Activated T-helper 2 cell treated with anti-CD3 and anti-CD28 coated beads, Interferon-gamma antibody, Interleukin-2, Interleukin-4, amounts not matched to agents 10 μg/mL and 5 μg/mL and 100 μg/mL, durations not matched to agents 14 hours and 24 hours and 36 hours (primary cell): ENCODE measurements at regions not wholly inside any gene's neighbourhood (a gene's known extent, or its start where the extent isn't known, plus 50 kb on each side); places are given as distances from the start of the nearest gene placed in this dataset.
"Not testable (repeated sequence)": the region's sequence is repeated elsewhere in the genome, so short reads cannot be mapped to it uniquely, and the experiment has no call there.

ENCODE experiments used
- DNase-seq: peaks from one replicate; pipeline ENCODE4 v3.0.0; 2021; ENCODE audit warnings: low spot score
- H3K27ac Mint-ChIP-seq: one replicate; pipeline ENCODE4 v1.8.0; 2021; ENCODE audit warnings: mixed read lengths
- H3K27me3 Mint-ChIP-seq: one replicate; pipeline ENCODE4 v1.8.0; 2021; ENCODE audit warnings: low read depth, mixed read lengths
- H3K36me3 Mint-ChIP-seq: one replicate; pipeline ENCODE4 v1.8.0; 2021; ENCODE audit warnings: low read depth, mixed read lengths
- H3K4me1 Mint-ChIP-seq: one replicate; pipeline ENCODE4 v1.8.0; 2021; ENCODE audit warnings: low read depth, mixed read lengths
- H3K4me3 Mint-ChIP-seq: one replicate; pipeline ENCODE4 v1.8.0; 2021; ENCODE audit warnings: low read depth, mild to moderate bottlenecking, moderate library complexity, mixed read lengths
- H3K9me3 Mint-ChIP-seq: one replicate; pipeline ENCODE4 v1.8.0; 2021; ENCODE audit warnings: mixed read lengths
- intact Hi-C: fragments of 100-400 bp; cut with micrococcal nuclease; formaldehyde crosslinking; loops from one replicate; pipeline ENCODE4 v1.15.1; 2023

GRCh38 chr7:137146012-137146455 is 197.5 kb downstream of the PTN start:
- intact Hi-C loops = no loop called here
- no peaks in the 10 kb centered on the region for H3K27me3 Mint-ChIP-seq
- no peaks in the 10 kb centered on the region for H3K36me3 Mint-ChIP-seq
- peaks cover 11% of the 10 kb centered on the region for H3K9me3 Mint-ChIP-seq
- no peak overlapping the region for H3K4me3 Mint-ChIP-seq
- DNase-seq = no peak
- no peaks in the 10 kb centered on the region for H3K4me1 Mint-ChIP-seq
- no peak overlapping the region for H3K27ac Mint-ChIP-seq

GRCh38 chr7:137142376-137142775 is 201.2 kb downstream of the PTN start:
- no peak overlapping the region for H3K4me3 Mint-ChIP-seq
- H3K27me3 Mint-ChIP-seq = no peaks in the 10 kb centered on the region
- intact Hi-C loops = no loop called here
- no peaks in the 10 kb centered on the region for H3K36me3 Mint-ChIP-seq
- no peaks in the 10 kb centered on the region for H3K4me1 Mint-ChIP-seq
- H3K27ac Mint-ChIP-seq = no peak overlapping the region
- DNase-seq = no peak
- H3K9me3 Mint-ChIP-seq = peaks cover 18% of the 10 kb centered on the region

GRCh38 chr7:137135654-137136350 is 207.7 kb downstream of the PTN start:
- no peak for DNase-seq
- Mint-ChIP-seq H3K27ac (no peak overlapping the region), H3K36me3 (no peaks in the 10 kb centered on the region), H3K4me3 (no peak overlapping the region), H3K4me1 (no peaks in the 10 kb centered on the region), H3K27me3 (no peaks in the 10 kb centered on the region), H3K9me3 (peaks cover 24% of the 10 kb centered on the region)
- intact Hi-C loops = no loop called here

GRCh38 chr7:137130751-137131158 is 212.8 kb downstream of the PTN start:
- H3K27me3 Mint-ChIP-seq = no peaks in the 10 kb centered on the region
- no peak for DNase-seq
- intact Hi-C loops = no loop called here

GRCh38 chr7:137129025-137129424 is 214.5 kb downstream of the PTN start:
- intact Hi-C loops = no loop called here
- Mint-ChIP-seq H3K9me3 (peaks cover 20% of the 10 kb centered on the region), H3K4me1 (no peaks in the 10 kb centered on the region), H3K27ac (no peak overlapping the region), H3K36me3 (no peaks in the 10 kb centered on the region), H3K4me3 (no peak overlapping the region), H3K27me3 (no peaks in the 10 kb centered on the region)
- DNase-seq = no peak

More at GRCh38 chr7:137130751-137131158, 212.8 kb downstream of the PTN start:
- Mint-ChIP-seq H3K4me1 (no peaks in the 10 kb centered on the region), H3K36me3 (no peaks in the 10 kb centered on the region), H3K9me3 (peaks cover 29% of the 10 kb centered on the region), H3K27ac (no peak overlapping the region), H3K4me3 (no peak overlapping the region)

- Mint-ChIP-seq H3K4me1 (no peaks in the 10 kb centered on the region), H3K27ac (no peak overlapping the region), H3K4me3 (no peak overlapping the region), H3K36me3 (no peaks in the 10 kb centered on the region), H3K9me3 (peaks cover 20% of the 10 kb centered on the region), H3K27me3 (no peaks in the 10 kb centered on the region)
- no peak for DNase-seq
- intact Hi-C loops = no loop called here
Measured at GRCh38 chr7:137127806-137128205, 215.7 kb downstream of the PTN start.

GRCh38 chr7:137127058-137127457 is 216.5 kb downstream of the PTN start:
- Mint-ChIP-seq H3K4me3 (no peak overlapping the region), H3K27ac (no peak overlapping the region), H3K36me3 (no peaks in the 10 kb centered on the region), H3K27me3 (no peaks in the 10 kb centered on the region), H3K9me3 (peaks cover 20% of the 10 kb centered on the region), H3K4me1 (no peaks in the 10 kb centered on the region)
- DNase-seq = no peak
- intact Hi-C loops = no loop called here

- H3K36me3 Mint-ChIP-seq = no peaks in the 10 kb centered on the region
- DNase-seq = no peak
- H3K27ac Mint-ChIP-seq = no peak overlapping the region
- H3K4me3 Mint-ChIP-seq = no peak overlapping the region
- intact Hi-C loops = no loop called here
- H3K27me3 Mint-ChIP-seq = no peaks in the 10 kb centered on the region
- H3K9me3 Mint-ChIP-seq = peaks cover 19% of the 10 kb centered on the region
- H3K4me1 Mint-ChIP-seq = no peaks in the 10 kb centered on the region
Measured at GRCh38 chr7:137122145-137122544, 221.4 kb downstream of the PTN start.

GRCh38 chr7:137120690-137121089 is 222.8 kb downstream of the PTN start:
- Mint-ChIP-seq H3K36me3 (no peaks in the 10 kb centered on the region), H3K4me1 (no peaks in the 10 kb centered on the region), H3K27ac (no peak overlapping the region), H3K9me3 (peaks cover 19% of the 10 kb centered on the region), H3K27me3 (no peaks in the 10 kb centered on the region), H3K4me3 (no peak overlapping the region)
- DNase-seq = no peak
- intact Hi-C loops = no loop called here

GRCh38 chr7:137110535-137110934 is 233.0 kb downstream of the PTN start:
- H3K27me3 Mint-ChIP-seq = no peaks in the 10 kb centered on the region
- no peak for DNase-seq
- H3K4me1 Mint-ChIP-seq = no peaks in the 10 kb centered on the region
- H3K4me3 Mint-ChIP-seq = no peak overlapping the region
- H3K27ac Mint-ChIP-seq = no peak overlapping the region
- intact Hi-C loops = no loop called here
- peaks cover 31% of the 10 kb centered on the region for H3K9me3 Mint-ChIP-seq
- no peaks in the 10 kb centered on the region for H3K36me3 Mint-ChIP-seq

- intact Hi-C loops = no loop called here
- H3K4me1 Mint-ChIP-seq = no peaks in the 10 kb centered on the region
Measured at GRCh38 chr7:137110091-137110509, 233.4 kb downstream of the PTN start.

GRCh38 chr7:137107802-137108201 is 235.7 kb downstream of the PTN start:
- H3K36me3 Mint-ChIP-seq, intact Hi-C loops: not testable (repeated sequence)

More at GRCh38 chr7:137110091-137110509, 233.4 kb downstream of the PTN start:
- no peak overlapping the region for H3K27ac Mint-ChIP-seq
- no peaks in the 10 kb centered on the region for H3K36me3 Mint-ChIP-seq
- DNase-seq = no peak
- peaks cover 35% of the 10 kb centered on the region for H3K9me3 Mint-ChIP-seq
- H3K4me3 Mint-ChIP-seq = no peak overlapping the region
- H3K27me3 Mint-ChIP-seq = no peaks in the 10 kb centered on the region

GRCh38 chr7:137103526-137103925 is 235.1 kb downstream of the CHRM2 start:
- H3K9me3 Mint-ChIP-seq = peaks cover 52% of the 10 kb centered on the region
- H3K4me1 Mint-ChIP-seq, DNase-seq, H3K4me3 Mint-ChIP-seq, H3K27me3 Mint-ChIP-seq, H3K27ac Mint-ChIP-seq, intact Hi-C loops, H3K36me3 Mint-ChIP-seq: not testable (repeated sequence)

More at GRCh38 chr7:137107802-137108201, 235.7 kb downstream of the PTN start:
- H3K4me1 Mint-ChIP-seq, H3K4me3 Mint-ChIP-seq, DNase-seq, H3K27me3 Mint-ChIP-seq, H3K27ac Mint-ChIP-seq: not testable (repeated sequence)
- H3K9me3 Mint-ChIP-seq = peaks cover 46% of the 10 kb centered on the region
